HCT116 (cell line): ENCODE measurements at regions not wholly inside any gene's neighbourhood (a gene's known extent, or its start where the extent isn't known, plus 50 kb on each side); places are given as distances from the start of the nearest gene placed in this dataset.

Experiments used
- ATAC-seq: fragments of 200-7000 bp; cut with Tn5 transposase; 2 replicates; pipeline ENCODE4 v1.9.1; 2020; ENCODE audit warnings: mild to moderate bottlenecking, moderate library complexity
- BruUV-seq: library from RNA; stranded (reverse); fragments of 400-500 nt; replicated peaks from 2 replicates; lab custom pipeline; 2021; lab: Mats Ljungman, UMichigan
- CTCF ChIA-PET: fragments of 300-600 bp; sonication (Branson Sonifier 250); formaldehyde crosslinking; loops from one replicate; lab custom pipeline; 2021; ENCODE audit warnings: antibody characterized with exemption; lab: Charles Lee
- POLR2A ChIA-PET: fragments of 300-600, 350-600 bp; sonication (Branson Sonifier 250); formaldehyde crosslinking; loops from one replicate; lab custom pipeline; 2021; ENCODE audit warnings: antibody characterized with exemption; lab: Charles Lee
- RAD21 ChIA-PET, 2 experiments: fragments of 300-600 bp; sonication (Branson Sonifier 250); formaldehyde crosslinking; loops; one replicate each; lab custom pipeline; 2023; ENCODE audit warnings: low total read pairs in 2 of 2; ENCODE audit not compliant: uncharacterized antibody in 2 of 2, unreplicated experiment in 2 of 2, low non-redundant PET in 1 of 2; lab: Charles Lee
- DNase-seq: peaks from one replicate; pipeline ENCODE4 v3.0.0-alpha.2; 2010; ENCODE audit warnings: low read depth, low spot score
- H2AFZ ChIP-seq: fragments of 200-600 bp; shearing (Covaris generic), sonication (generic); 2 replicates; pipeline ENCODE4 v1.6.1; 2017; ENCODE audit warnings: low read depth, mixed run types, mixed read lengths, antibody characterized with exemption, low read length; ENCODE audit not compliant: poor library complexity, severe bottlenecking
- H3K27ac ChIP-seq: 2 replicates; pipeline ENCODE4 v1.5.1; 2012; ENCODE audit warnings: low read depth, low read length
- H3K27me3 ChIP-seq: fragments of 200-600 bp; sonication (generic); 2 replicates; pipeline ENCODE4 v1.6.1; 2016; ENCODE audit warnings: mixed run types, low read length, mixed read lengths; ENCODE audit not compliant: insufficient read depth
- H3K36me3 ChIP-seq, 2 experiments: fragments of 200-500 bp in 1 of 2; fragments of 200-600 bp in 1 of 2; sonication (Bioruptor generic) in 1 of 2; sonication (generic) in 1 of 2; 2 replicates each; pipeline versions ENCODE4 v1.5.1 to v1.6.1; 2014 to 2016; ENCODE audit warnings: low read length in 2 of 2, inconsistent platforms in 1 of 2, mixed read lengths in 1 of 2, mixed run types in 1 of 2; ENCODE audit not compliant: insufficient read depth in 2 of 2, control insufficient read depth in 1 of 2
- H3K4me1 ChIP-seq, 2 experiments: fragments of 200-600 bp in 1 of 2; sonication (generic) in 1 of 2; 2 replicates each; pipeline versions ENCODE4 v1.5.1 to v1.6.1; 2012 to 2017; ENCODE audit warnings: low read length in 2 of 2, inconsistent platforms in 1 of 2, mild to moderate bottlenecking in 1 of 2, mixed read lengths in 1 of 2, mixed run types in 1 of 2, moderate library complexity in 1 of 2; ENCODE audit not compliant: insufficient read depth in 2 of 2, control insufficient read depth in 1 of 2
- H3K4me2 ChIP-seq: fragments of 200-600 bp; sonication (generic); 2 replicates; pipeline ENCODE4 v1.6.1; 2017; ENCODE audit warnings: mixed run types, low read length, mixed read lengths
- H3K4me3 ChIP-seq, 2 experiments: fragments of 200-600 bp in 1 of 2; sonication (generic) in 1 of 2; replicated peaks in 1 of 2; 2 replicates each; pipeline ENCODE4 v1.5.1; 2011 to 2016; ENCODE audit warnings: low read length in 2 of 2, control low read depth in 1 of 2, low read depth in 1 of 2, mild to moderate bottlenecking in 1 of 2, mixed read lengths in 1 of 2, mixed run types in 1 of 2
- H3K79me2 ChIP-seq: fragments of 200-600 bp; sonication (generic); 2 replicates; pipeline ENCODE4 v1.6.1; 2017; ENCODE audit warnings: mild to moderate bottlenecking, mixed run types, low read length, moderate library complexity, mixed read lengths; ENCODE audit not compliant: insufficient read depth
- H3K9ac ChIP-seq: fragments of 200-600 bp; sonication (generic); 2 replicates; pipeline ENCODE4 v1.6.1; 2016; ENCODE audit warnings: low read length, mixed read lengths
- H3K9me2 ChIP-seq: fragments of 200-600 bp; sonication (generic), shearing (Covaris generic); 2 replicates; pipeline ENCODE4 v1.6.1; 2017; ENCODE audit warnings: mixed run types, mild to moderate bottlenecking, moderate library complexity; ENCODE audit not compliant: insufficient read depth
- H3K9me3 ChIP-seq, 2 experiments: fragments of 200-500 bp in 1 of 2; fragments of 200-600 bp in 1 of 2; sonication (Bioruptor generic) in 1 of 2; sonication (generic) in 1 of 2; 2 replicates each; pipeline ENCODE4 v1.6.1; 2014 to 2017; ENCODE audit warnings: low read length in 2 of 2, mixed read lengths in 2 of 2, inconsistent platforms in 1 of 2, low read depth in 1 of 2, mild to moderate bottlenecking in 1 of 2, mixed run types in 1 of 2, moderate library complexity in 1 of 2; ENCODE audit not compliant: control insufficient read depth in 1 of 2, insufficient read depth in 1 of 2
- H4K20me1 ChIP-seq: fragments of 200-600 bp; sonication (generic), shearing (Covaris generic); 2 replicates; pipeline ENCODE4 v1.6.1; 2017; ENCODE audit warnings: mixed run types, mild to moderate bottlenecking, moderate library complexity; ENCODE audit not compliant: insufficient read depth
- CBX3 ChIP-seq: IDR thresholded peaks from 2 replicates; pipeline ENCODE4 v1.6.1; 2012; ENCODE audit warnings: low read depth
- CEBPB ChIP-seq: IDR thresholded peaks from 2 replicates; pipeline ENCODE4 v1.6.1; 2012; ENCODE audit warnings: low read depth
- EGR1 ChIP-seq: IDR thresholded peaks from 2 replicates; pipeline ENCODE4 v1.6.1; 2012; ENCODE audit warnings: low read depth
- ELF1 ChIP-seq: IDR thresholded peaks from 2 replicates; pipeline ENCODE4 v1.6.1; 2012; ENCODE audit warnings: low read depth, borderline replicate concordance
- EZH2phosphoT487 ChIP-seq: fragments of 200-600 bp; IDR thresholded peaks from 2 replicates; pipeline ENCODE4 v1.6.1; 2018; ENCODE audit warnings: antibody characterized with exemption, borderline replicate concordance
- FOSL1 ChIP-seq: IDR thresholded peaks from 2 replicates; pipeline ENCODE4 v1.6.1; 2012; ENCODE audit warnings: low read depth
- JUND ChIP-seq: IDR thresholded peaks from 2 replicates; pipeline ENCODE4 v1.6.1; 2012
- POLR2A ChIP-seq: IDR thresholded peaks from 2 replicates; pipeline ENCODE4 v1.7.0; 2011; ENCODE audit warnings: borderline replicate concordance; ENCODE audit not compliant: insufficient read depth, insufficient read length; ENCODE audit errors: extremely low read depth
- RAD21 ChIP-seq: IDR thresholded peaks from 2 replicates; pipeline ENCODE4 v1.6.1; 2012; ENCODE audit warnings: low read depth, mild to moderate bottlenecking
- SIN3A ChIP-seq: IDR thresholded peaks from 2 replicates; pipeline ENCODE4 v1.6.1; 2012; ENCODE audit warnings: low read depth
- SP1 ChIP-seq: IDR thresholded peaks from 2 replicates; pipeline ENCODE4 v1.6.1; 2012; ENCODE audit warnings: low read depth
- SRF ChIP-seq: IDR thresholded peaks from 2 replicates; pipeline ENCODE4 v1.6.1; 2012; ENCODE audit warnings: low read depth
- TCF7L2 ChIP-seq: IDR thresholded peaks from 2 replicates; pipeline ENCODE4 v1.7.0; 2011; ENCODE audit warnings: borderline replicate concordance, inconsistent platforms; ENCODE audit not compliant: insufficient read depth, insufficient read length; ENCODE audit errors: extremely low read depth
- YY1 ChIP-seq: IDR thresholded peaks from 2 replicates; pipeline ENCODE4 v1.6.1; 2011; ENCODE audit warnings: low read length, low read depth, moderate library complexity, mild to moderate bottlenecking; ENCODE audit not compliant: insufficient replicate concordance; ENCODE audit errors: extremely low read depth
- ZNF274 ChIP-seq: fragments of 200-500 bp; sonication (Bioruptor generic); IDR thresholded peaks from 2 replicates; pipeline ENCODE4 v1.6.1; 2014; ENCODE audit warnings: mild to moderate bottlenecking, low read depth, low read length, inconsistent platforms
- intact Hi-C: fragments of 100-400 bp; cut with micrococcal nuclease; formaldehyde crosslinking; loops from 2 replicates; pipeline ENCODE4 v1.10.0; 2022
- TF ChIP-seq, protein P1 (sequence below): IDR thresholded peaks from 2 replicates; pipeline ENCODE4 v1.6.1; 2012
- TF ChIP-seq, protein P2 (sequence below): IDR thresholded peaks from 2 replicates; pipeline ENCODE4 v1.6.1; 2011; ENCODE audit warnings: mild to moderate bottlenecking, low read length, moderate library complexity; ENCODE audit not compliant: insufficient replicate concordance; ENCODE audit errors: extremely low read depth
- TF ChIP-seq, protein P3 (sequence below): IDR thresholded peaks from 2 replicates; pipeline ENCODE4 v1.6.1; 2012; ENCODE audit warnings: low read depth

DNA sequence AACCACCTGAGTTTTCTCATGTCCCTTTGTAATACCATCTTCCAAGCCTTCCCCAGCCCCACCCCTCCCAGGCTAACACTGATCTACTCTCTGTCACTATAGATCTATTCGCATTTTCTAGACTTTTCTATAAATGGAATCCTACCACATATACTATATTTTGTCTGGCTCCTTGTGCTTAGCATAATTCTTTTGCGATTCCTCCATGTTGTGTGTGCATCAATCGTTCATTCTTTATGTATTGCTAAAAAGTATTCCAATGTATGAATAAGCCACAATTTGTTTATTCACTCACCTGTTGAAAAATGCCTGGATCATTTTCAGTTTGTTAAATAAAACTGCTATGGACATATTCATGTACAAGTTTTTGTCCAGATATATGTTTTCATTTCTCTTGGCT, 66.7 kb upstream of the DPT start:
- Histone ChIP-seq H3K4me2 (no peak overlapping the region), H3K27me3 (no peaks in the 10 kb centered on the region), H2AFZ (no peak overlapping the region), H3K9me3 (no peaks in the 10 kb centered on the region), H3K9me2 (no peaks in the 10 kb centered on the region), H3K79me2 (no peaks in the 10 kb centered on the region), H3K4me1 (no peaks in the 10 kb centered on the region), H3K9ac (no peak overlapping the region), H3K4me3 (no peak overlapping the region), H3K27ac (no peak overlapping the region), H4K20me1 (no peaks in the 10 kb centered on the region), H3K36me3 (no peaks in the 10 kb centered on the region)
- ChIA-PET CTCF (no interaction called here), POLR2A (no interaction called here), RAD21 (no interaction called here)
- TF ChIP-seq SP1 (no peak), EGR1 (no peak), RAD21 (no peak), YY1 (no peak), ZNF274 (no peak), CEBPB (no peak), SRF (no peak), FOSL1 (no peak), CBX3 (no peak), ELF1 (no peak), JUND (no peak), EZH2phosphoT487 (no peak), SIN3A (no peak), POLR2A (no peak), TCF7L2 (no peak)
- TF ChIP-seq, protein P1, sequence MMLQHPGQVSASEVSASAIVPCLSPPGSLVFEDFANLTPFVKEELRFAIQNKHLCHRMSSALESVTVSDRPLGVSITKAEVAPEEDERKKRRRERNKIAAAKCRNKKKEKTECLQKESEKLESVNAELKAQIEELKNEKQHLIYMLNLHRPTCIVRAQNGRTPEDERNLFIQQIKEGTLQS = no peak
- TF ChIP-seq, protein P2, sequence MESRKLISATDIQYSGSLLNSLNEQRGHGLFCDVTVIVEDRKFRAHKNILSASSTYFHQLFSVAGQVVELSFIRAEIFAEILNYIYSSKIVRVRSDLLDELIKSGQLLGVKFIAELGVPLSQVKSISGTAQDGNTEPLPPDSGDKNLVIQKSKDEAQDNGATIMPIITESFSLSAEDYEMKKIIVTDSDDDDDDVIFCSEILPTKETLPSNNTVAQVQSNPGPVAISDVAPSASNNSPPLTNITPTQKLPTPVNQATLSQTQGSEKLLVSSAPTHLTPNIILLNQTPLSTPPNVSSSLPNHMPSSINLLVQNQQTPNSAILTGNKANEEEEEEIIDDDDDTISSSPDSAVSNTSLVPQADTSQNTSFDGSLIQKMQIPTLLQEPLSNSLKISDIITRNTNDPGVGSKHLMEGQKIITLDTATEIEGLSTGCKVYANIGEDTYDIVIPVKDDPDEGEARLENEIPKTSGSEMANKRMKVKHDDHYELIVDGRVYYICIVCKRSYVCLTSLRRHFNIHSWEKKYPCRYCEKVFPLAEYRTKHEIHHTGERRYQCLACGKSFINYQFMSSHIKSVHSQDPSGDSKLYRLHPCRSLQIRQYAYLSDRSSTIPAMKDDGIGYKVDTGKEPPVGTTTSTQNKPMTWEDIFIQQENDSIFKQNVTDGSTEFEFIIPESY = no peak
- TF ChIP-seq, protein P3, sequence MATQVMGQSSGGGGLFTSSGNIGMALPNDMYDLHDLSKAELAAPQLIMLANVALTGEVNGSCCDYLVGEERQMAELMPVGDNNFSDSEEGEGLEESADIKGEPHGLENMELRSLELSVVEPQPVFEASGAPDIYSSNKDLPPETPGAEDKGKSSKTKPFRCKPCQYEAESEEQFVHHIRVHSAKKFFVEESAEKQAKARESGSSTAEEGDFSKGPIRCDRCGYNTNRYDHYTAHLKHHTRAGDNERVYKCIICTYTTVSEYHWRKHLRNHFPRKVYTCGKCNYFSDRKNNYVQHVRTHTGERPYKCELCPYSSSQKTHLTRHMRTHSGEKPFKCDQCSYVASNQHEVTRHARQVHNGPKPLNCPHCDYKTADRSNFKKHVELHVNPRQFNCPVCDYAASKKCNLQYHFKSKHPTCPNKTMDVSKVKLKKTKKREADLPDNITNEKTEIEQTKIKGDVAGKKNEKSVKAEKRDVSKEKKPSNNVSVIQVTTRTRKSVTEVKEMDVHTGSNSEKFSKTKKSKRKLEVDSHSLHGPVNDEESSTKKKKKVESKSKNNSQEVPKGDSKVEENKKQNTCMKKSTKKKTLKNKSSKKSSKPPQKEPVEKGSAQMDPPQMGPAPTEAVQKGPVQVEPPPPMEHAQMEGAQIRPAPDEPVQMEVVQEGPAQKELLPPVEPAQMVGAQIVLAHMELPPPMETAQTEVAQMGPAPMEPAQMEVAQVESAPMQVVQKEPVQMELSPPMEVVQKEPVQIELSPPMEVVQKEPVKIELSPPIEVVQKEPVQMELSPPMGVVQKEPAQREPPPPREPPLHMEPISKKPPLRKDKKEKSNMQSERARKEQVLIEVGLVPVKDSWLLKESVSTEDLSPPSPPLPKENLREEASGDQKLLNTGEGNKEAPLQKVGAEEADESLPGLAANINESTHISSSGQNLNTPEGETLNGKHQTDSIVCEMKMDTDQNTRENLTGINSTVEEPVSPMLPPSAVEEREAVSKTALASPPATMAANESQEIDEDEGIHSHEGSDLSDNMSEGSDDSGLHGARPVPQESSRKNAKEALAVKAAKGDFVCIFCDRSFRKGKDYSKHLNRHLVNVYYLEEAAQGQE = no peak
- no peak for DNase-seq
- no TSS peak for BruUV-seq
- intact Hi-C loops = no loop called here
- ATAC-seq = no peak
